Gastroesophageal sphincter (tissue), 3 donors: ENCODE measurements at regions not wholly inside any gene's neighbourhood (a gene's known extent, or its start where the extent isn't known, plus 50 kb on each side); places are given as distances from the start of the nearest gene placed in this dataset.

Source experiments
- EP300 ChIP-seq: sonication (generic); formaldehyde crosslinking; IDR thresholded peaks from one replicate; pipeline ENCODE4 v1.6.1; 2017; ENCODE audit warnings: antibody characterized with exemption, mild to moderate bottlenecking
- POLR2A ChIP-seq, 2 donors: fragments of 450-650 bp; IDR thresholded peaks; one replicate each; pipeline ENCODE4 v1.6.1; 2017; ENCODE audit warnings: antibody characterized with exemption in 2 of 2, mild to moderate bottlenecking in 2 of 2, moderate library complexity in 1 of 2
- POLR2AphosphoS5 ChIP-seq: sonication (generic); formaldehyde crosslinking; IDR thresholded peaks from one replicate; pipeline ENCODE4 v1.6.1; 2017; ENCODE audit warnings: antibody characterized with exemption
- TF ChIP-seq, protein P1 (sequence below), 4 experiments: fragments of 200-600 bp in 2 of 4; fragments of 450-650 bp in 2 of 4; sonication (generic) in 1 of 4; IDR thresholded peaks; one replicate each; pipeline ENCODE4 v1.5.1; 2017 to 2019; ENCODE audit warnings: antibody characterized with exemption in 4 of 4, mild to moderate bottlenecking in 2 of 4, moderate library complexity in 2 of 4

DNA sequence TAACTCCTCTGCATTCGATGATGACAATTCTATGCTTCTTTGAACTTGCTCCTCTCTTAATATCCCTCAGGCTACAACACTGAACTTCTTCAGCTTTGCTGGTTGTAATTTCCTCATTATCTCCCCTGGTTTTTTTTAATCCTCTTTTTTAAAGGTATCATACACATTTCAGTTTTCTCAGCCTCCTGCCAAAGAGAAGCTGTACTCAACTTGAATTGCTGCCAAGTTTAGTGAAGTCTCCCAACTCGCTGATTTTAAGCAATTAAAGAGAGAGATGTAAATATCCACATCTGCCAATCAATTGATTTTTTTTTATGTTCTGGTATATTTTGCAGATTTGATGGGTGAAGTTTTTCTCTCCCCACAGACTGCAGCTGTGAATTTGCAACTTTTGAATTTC lies 817.8 kb downstream of the GALC start:
- TF ChIP-seq, protein P1, sequence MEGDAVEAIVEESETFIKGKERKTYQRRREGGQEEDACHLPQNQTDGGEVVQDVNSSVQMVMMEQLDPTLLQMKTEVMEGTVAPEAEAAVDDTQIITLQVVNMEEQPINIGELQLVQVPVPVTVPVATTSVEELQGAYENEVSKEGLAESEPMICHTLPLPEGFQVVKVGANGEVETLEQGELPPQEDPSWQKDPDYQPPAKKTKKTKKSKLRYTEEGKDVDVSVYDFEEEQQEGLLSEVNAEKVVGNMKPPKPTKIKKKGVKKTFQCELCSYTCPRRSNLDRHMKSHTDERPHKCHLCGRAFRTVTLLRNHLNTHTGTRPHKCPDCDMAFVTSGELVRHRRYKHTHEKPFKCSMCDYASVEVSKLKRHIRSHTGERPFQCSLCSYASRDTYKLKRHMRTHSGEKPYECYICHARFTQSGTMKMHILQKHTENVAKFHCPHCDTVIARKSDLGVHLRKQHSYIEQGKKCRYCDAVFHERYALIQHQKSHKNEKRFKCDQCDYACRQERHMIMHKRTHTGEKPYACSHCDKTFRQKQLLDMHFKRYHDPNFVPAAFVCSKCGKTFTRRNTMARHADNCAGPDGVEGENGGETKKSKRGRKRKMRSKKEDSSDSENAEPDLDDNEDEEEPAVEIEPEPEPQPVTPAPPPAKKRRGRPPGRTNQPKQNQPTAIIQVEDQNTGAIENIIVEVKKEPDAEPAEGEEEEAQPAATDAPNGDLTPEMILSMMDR (IDR thresholded peaks at IDR 0.05) = no peak
- TF ChIP-seq POLR2AphosphoS5 (no peak), POLR2A (IDR thresholded peaks at IDR 0.05) (no peak), EP300 (no peak)
